ENCODE measurements at regions not wholly inside any gene's neighbourhood (a gene's known extent, or its start where the extent isn't known, plus 50 kb on each side); places are given as distances from the start of the nearest gene placed in this dataset.

GRCh38 chr13:79081942-79082341 lies 324.1 kb downstream of the RBM26 start:
- no peak for DNase-seq

GRCh38 chr13:79079351-79079839 lies 326.7 kb downstream of the RBM26 start:
- no peak for DNase-seq

- DNase-seq = no peak
These were observed 330.4 kb downstream of the RBM26 start for GRCh38 chr13:79075703-79076102.

GRCh38 chr13:79070343-79070974 lies 335.6 kb downstream of the RBM26 start:
- DNase-seq = no peak

GRCh38 chr13:79062291-79062690 lies 343.8 kb downstream of the RBM26 start:
- DNase-seq = no peak

GRCh38 chr13:79060216-79060615 lies 345.8 kb downstream of the RBM26 start:
- no peak for DNase-seq

GRCh38 chr13:79056706-79057105 lies 349.3 kb downstream of the RBM26 start:
- no peak for DNase-seq

GRCh38 chr13:79051472-79051871 lies 354.6 kb downstream of the RBM26 start:
- no peak for DNase-seq

- no peak for DNase-seq
These were observed 361.6 kb downstream of the RBM26 start for GRCh38 chr13:79044415-79044814.

- DNase-seq = no peak
These were observed 362.8 kb downstream of the RBM26 start for GRCh38 chr13:79043208-79043607.

GRCh38 chr13:79037197-79037596 lies 368.9 kb downstream of the RBM26 start:
- DNase-seq = no peak

- DNase-seq = no peak
These were observed 371.7 kb downstream of the RBM26 start for GRCh38 chr13:79034341-79034740.

- DNase-seq = no peak
These were observed 371.6 kb upstream of the OBI1 start for GRCh38 chr13:79030513-79030912.

GRCh38 chr13:79018166-79018565 lies 359.2 kb upstream of the OBI1 start:
- DNase-seq = no peak

GRCh38 chr13:79011179-79011578 lies 352.2 kb upstream of the OBI1 start:
- no peak for DNase-seq

GRCh38 chr13:79003989-79004898 lies 345.3 kb upstream of the OBI1 start:
- no peak for DNase-seq

- no peak for DNase-seq
These were observed 340.5 kb upstream of the OBI1 start for GRCh38 chr13:78999494-78999893.

- no peak for DNase-seq
These were observed 339.8 kb upstream of the OBI1 start for GRCh38 chr13:78998630-78999315.

GRCh38 chr13:78997902-78998629 lies 339.1 kb upstream of the OBI1 start:
- DNase-seq = no peak

GRCh38 chr13:78993792-78994191 lies 334.8 kb upstream of the OBI1 start:
- peak; percentile 99 for DNase-seq

GRCh38 chr13:78981913-78982312 lies 323.0 kb upstream of the OBI1 start:
- no peak for DNase-seq

- DNase-seq = no peak
These were observed 320.4 kb upstream of the OBI1 start for GRCh38 chr13:78979349-78979748.
